GM18519 (cell line): ENCODE measurements at regions not wholly inside any gene's neighbourhood (a gene's known extent, or its start where the extent isn't known, plus 50 kb on each side); places are given as distances from the start of the nearest gene placed in this dataset.

ENCODE experiments used
- ATAC-seq: cut with Tn5 transposase; IDR thresholded peaks from one replicate; pipeline ENCODE4 v1.9.1; 2021; ENCODE audit warnings: mild to moderate bottlenecking, moderate library complexity; ENCODE audit not compliant: unreplicated experiment, low FRiP score

- ATAC-seq, result no peak
These were observed 440.6 kb downstream of the MCTP2 start for GRCh38 chr15:94671858-94672532.

DNA sequence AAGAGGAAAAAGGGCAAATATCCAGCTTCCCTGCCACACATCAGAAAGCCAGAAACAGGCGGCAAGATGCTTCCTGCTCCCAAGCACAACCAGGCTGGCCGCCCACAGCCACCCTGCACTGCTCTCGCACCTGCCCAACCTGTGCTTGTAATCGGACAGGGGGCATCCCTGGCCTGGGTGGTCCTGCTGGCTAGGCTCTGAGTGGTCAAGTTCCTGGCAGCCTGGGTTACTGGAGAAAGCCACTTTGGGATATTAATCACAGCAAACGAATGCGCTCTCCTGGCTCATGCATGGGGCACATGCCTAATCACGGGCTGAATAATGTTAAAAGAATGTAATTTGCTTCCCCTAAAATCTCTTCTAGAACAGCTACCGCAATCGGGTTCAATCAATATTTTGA lies 442.4 kb downstream of the MCTP2 start:
- ATAC-seq, result no peak

GRCh38 chr15:94674296-94674695 lies 442.9 kb downstream of the MCTP2 start:
- no peak for ATAC-seq

DNA sequence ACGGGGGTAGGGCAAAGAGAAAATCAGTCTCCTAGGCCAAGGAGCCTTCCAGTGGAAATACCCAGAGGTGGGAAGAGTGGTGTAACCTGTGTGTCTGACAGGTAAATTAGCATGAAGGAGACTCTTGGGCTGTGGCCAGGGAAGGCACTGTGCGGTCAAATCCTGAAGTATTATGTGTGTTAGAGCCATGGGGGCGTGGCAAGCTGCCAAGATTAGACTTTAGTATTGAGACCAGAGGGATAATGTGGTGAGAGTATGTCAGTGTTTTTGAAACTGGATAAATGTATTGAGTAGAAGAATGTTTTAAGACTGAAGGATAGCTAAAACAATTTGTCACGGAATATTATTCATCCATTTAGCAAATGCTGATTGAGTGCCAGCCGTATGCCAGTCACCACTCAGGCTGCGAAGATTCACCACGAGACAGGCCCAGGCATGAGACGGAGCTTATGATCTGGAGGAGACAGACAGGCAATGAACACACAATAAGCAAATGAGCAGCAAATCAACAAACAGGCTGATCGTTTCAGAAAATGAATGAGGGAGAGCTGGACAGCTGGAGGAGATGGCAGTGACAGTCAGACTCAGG lies 445.9 kb downstream of the MCTP2 start:
- no peak for ATAC-seq

DNA sequence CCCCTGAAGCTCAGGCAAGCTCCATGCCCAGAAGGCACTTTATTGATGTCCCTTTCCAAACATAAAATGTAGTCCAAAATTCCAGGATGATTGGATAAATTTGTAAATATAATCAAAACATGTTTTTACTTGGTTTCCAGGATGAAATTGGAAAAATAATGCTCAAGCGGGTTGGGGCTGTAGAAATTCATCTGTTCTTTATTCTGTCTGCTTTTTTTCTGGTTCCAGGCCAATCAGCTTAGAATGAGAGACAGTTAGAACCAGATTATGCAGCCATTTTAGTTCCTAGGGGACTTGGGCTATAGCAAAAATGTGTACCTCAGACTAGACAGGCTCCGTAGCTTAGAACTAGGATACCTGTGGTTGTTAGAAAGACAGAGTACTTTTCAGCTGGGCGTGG lies 450.8 kb downstream of the MCTP2 start:
- no peak for ATAC-seq

DNA sequence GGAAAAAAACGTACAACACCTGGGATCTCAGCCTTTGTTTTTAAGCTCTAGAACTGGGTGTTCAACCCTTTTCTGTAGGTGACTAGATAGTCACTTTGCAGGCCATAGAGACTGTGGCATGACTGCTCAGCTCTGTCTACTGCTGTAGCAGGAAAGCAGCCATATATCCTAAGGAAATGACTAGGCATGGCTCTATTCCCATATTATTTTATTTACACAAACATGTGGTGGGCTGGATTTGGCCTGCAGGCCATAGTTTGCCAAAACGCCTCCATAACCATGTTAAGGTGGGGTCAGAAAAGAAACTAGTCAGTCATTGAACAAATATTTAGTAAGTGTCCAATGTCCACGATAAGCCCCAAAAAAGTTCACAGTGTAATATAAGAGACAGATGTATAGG lies 452.5 kb downstream of the MCTP2 start:
- no peak for ATAC-seq

- no peak for ATAC-seq
These were observed 459.8 kb downstream of the MCTP2 start for GRCh38 chr15:94691169-94691568.

GRCh38 chr15:94692710-94693109 lies 461.3 kb downstream of the MCTP2 start:
- ATAC-seq, result no peak

- ATAC-seq, result no peak
These were observed 468.9 kb downstream of the MCTP2 start for GRCh38 chr15:94700211-94700610.

GRCh38 chr15:94701281-94701985 lies 470.1 kb downstream of the MCTP2 start:
- no peak for ATAC-seq

GRCh38 chr15:94703596-94703995 lies 472.2 kb downstream of the MCTP2 start:
- ATAC-seq, result no peak

- no peak for ATAC-seq
These were observed 473.1 kb downstream of the MCTP2 start for GRCh38 chr15:94704421-94704820.

DNA sequence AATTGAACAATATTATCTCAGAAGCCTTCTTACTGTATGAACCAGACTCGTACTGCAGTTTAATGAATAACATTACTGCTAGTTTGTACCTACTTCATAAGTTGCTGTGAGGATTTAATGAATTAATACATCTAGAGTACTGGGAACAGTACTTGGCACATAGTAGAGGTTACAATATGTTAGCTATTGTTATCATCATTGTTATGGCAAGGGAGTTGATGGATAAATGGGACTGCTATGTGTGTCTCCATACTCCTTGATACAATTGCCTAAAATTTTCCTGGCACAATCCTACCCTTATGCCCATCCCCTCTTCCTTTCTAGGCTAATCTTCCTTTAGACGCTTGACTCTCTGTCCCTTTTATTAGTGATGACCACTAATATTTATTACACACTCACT lies 473.6 kb downstream of the MCTP2 start:
- no peak for ATAC-seq

DNA sequence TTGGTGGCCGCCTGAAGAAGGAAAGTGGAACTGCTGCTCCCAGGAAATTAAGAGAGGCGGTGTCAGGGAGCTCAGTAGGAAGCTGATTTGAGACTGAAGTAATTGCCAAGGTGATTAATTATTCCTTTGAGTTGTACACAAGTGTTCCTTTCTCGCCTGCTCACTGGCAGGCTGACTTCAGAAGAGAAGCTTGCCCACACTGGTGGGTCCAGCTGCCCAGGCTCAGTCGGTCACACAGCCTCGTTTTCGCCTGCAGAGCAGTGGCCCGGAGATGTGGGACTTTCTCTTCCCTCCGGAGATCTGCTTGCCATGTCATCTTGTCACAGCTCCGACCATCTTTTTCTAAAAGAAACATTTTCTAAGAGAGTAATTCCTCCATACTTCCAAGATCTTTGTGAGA lies 478.0 kb downstream of the MCTP2 start:
- ATAC-seq, result no peak

DNA sequence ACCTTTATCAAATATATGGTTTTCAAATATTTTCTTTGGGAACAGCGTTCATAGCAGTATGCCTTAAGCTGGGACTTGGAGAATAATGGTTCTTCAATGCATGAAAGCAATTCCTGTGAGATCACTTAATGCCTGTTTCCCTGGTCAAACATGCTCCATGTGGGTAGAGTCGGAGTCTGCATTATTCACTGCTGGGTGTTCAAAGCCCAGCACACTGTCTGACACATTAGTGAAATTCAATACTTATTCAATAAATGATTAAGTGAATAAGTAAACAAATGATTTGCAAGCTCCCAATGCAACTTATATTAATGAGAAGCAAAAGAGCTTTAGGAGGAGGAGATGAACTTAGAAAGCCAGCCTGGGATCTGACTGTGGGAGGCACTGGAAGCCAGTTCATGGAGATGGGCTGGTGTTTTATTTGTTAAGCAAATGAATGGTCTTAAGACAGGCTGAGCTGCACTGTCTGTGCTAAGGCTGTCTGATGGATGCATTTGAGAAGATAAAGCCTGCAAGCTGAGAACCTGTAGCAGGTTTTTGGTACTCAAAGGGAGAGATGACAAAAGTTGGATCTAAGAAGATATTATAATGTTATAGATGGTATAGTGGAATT lies 490.8 kb downstream of the MCTP2 start:
- ATAC-seq, result no peak

DNA sequence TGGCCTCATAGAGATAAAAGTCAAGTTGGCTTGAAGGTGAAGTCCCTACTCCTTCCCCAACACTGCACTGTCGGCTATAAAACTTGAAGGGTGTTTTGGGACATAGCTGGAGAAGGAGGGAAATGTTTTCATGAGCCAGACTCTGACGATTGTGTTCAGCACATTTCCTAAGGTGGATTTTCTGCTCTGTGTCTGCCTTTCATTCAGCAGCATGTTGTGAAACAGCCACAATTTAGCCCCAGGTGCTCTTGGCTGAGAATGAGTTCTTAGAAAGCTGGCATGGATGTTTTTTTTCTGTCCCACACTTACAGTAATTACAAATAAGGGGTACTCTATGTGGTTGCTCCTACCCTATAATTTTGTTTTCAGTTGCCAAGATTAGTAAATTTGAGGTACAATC lies 492.4 kb downstream of the MCTP2 start:
- ATAC-seq, result no peak

- ATAC-seq, result no peak
These were observed 499.9 kb downstream of the MCTP2 start for GRCh38 chr15:94731286-94731685.

GRCh38 chr15:94734460-94734859 lies 503.1 kb downstream of the MCTP2 start:
- no peak for ATAC-seq

DNA sequence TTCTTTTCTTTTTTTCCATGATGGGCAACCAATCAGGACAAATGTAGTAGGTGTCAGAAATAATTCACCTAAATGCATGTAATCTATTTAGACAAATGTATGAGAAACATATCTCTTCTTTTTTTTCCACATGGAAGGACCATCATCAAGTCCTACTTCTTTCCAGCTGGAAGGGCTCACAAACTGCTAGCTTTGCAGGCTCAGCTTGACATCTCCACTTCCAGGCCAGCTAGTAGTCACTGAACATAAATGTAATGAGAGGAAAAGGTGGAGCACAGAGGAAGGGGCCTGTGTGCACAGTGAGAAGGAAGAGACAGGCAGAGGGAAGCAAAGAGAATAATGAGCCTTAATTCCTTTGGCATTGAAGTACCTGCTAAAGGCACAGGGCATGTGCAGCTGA lies 504.9 kb downstream of the MCTP2 start:
- ATAC-seq, result no peak

DNA sequence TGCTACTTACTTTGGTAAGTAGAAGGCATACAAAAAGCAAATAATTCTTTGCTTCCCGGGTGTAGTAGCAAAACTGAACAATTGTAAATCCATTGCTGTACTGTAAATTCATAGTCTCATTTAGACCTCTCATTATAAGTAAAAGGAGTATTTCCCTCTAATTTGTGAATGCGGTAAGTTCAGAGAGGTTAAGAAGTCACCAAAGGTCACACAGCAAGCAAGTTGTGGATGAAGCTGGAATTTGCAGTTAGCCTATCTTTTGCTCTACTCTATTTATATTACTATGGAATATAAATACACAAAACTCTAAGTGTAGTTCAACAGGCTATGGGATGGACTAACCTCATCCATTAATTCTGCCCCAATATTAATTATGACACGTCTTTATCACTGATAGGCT lies 508.3 kb downstream of the MCTP2 start:
- no peak for ATAC-seq

DNA sequence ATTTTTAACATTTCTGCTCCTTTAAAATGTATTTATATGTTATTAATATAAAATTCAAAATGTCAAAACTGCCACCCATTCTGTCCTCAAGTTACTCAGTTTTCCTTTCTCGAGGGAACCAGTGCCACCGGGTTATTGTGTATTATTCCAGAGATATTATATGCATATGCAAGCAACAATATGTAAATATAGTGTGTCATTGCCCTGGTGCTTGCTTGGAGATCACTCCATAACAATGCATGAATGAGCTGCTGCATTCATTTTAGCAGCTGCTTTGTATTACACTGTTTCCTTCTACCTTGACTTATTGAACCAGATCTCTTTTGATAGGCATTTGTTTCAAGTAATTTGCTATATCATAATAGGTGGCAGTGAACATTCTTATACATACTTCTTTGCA lies 509.1 kb downstream of the MCTP2 start:
- no peak for ATAC-seq

- no peak for ATAC-seq
These were observed 512.3 kb downstream of the MCTP2 start for GRCh38 chr15:94743668-94744067.
